Mesenteric fat pad (tissue), 1 donor: ENCODE measurements at regions not wholly inside any gene's neighbourhood (a gene's known extent, or its start where the extent isn't known, plus 50 kb on each side); places are given as distances from the start of the nearest gene placed in this dataset.

ENCODE experiments used
- DNase-seq: peaks from one replicate; pipeline ENCODE4 v3.0.0-alpha.2; 2020; ENCODE audit warnings: low spot score
- donor health status: DM: yes; HTN: yes; CAD: no.

DNA sequence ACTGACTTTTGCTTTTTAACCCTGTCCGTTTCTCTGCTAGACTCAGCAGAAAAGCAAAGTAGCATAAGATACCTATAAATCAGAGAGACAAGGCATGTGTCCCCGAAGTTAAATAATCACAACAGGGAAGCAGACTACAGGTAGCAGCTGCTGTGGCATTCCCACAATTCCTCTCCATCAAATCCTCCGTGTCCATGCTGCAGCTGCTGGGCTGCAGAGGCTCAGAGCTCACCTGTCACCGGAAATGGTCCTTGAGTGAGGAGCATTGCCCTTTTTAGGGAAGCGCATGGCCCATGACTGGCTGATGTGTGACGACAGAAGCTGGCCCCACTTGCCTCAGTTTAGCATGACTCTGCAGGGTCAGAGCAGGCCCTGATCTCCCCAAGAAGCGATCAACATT lies 125.0 kb downstream of the MSX2 start:
- DNase-seq, result no peak

DNA sequence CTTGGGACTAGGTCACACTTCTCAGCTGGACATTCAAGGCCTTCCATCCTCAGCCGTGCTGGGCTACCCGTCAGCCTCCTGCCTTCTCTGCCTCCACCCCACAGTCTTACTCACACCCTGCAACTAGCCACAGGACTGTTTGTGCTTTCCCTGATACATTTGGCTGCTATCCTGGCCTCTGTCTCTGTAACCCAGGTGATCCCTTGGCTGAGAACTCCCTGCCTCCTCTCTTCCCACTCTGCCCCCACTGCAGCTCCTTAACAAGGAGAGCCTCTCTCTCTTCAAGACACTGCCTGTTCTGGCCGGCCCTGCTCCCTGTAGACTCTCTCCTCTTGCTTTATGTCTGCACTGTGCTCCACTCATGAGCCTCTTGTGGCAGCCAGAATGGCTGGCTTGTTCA lies 120.6 kb downstream of the MSX2 start:
- no peak for DNase-seq

DNA sequence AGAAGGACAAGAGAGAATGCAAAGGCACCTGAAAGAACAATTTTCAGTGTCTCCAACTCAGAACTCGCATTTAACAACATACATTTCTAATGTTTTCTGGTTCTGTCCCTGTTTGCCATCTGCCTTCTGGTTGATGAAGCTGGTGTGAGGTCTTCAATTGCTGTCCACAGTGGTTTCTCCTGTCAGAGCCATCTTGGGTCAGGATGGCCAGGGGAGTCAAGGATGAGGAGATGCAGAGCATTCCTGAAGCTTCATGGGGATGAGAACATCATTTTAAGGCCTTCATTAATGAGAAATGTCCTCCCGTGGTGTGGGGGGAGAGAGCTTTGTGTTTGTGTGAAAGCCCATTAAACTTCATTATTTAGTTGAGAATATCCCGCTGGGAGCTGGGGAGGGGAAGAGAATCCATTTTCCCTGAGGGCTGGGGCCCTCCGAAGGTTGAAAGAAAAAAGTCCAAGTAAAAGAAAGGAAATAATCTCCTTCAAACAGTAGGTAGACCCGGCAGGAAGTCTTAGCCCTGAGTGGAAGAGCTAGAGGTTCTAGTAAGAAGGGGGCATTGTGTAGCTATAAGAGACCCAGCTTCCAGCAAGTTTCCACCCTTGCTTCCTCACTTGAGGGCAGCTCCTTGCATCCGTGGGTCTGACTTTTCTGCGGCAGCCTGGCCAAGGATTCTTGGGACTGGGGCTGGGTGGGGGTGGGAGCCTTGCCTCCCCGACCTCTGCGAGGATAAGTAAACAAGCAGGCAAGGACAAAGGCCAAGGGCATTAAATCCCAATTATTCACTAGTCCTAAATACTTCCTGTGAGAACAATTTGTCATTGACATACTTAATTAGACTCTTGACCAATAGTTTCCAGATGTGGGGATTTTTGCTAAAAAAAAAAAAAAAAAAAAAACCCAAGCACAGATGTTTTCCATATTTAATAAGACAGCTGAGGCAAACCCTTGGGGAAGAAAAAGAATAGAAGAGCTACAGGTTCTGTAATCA lies 119.2 kb downstream of the MSX2 start:
- no peak for DNase-seq

DNA sequence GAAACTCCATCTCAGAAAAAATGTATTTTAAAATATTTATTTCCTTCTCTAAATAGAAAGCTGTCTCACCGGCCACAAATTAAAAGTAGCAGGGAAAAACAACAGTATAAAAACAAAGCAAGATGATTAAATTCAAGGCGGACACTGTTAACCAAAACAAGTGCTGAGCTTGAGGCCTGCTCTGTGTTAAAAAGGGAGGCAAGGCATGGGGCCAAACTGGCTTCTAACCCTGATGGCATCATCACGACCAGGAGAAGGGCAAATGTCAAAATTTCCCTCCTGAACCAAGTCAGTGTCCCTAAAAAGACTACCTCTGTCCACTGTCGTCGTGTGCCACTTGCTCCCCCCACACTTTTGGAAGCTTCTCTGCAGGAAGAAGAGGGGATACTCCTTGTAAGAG lies 116.1 kb downstream of the MSX2 start:
- DNase-seq, result no peak

GRCh38 chr5:174839196-174839595 lies 114.8 kb downstream of the MSX2 start:
- DNase-seq, result no peak

DNA sequence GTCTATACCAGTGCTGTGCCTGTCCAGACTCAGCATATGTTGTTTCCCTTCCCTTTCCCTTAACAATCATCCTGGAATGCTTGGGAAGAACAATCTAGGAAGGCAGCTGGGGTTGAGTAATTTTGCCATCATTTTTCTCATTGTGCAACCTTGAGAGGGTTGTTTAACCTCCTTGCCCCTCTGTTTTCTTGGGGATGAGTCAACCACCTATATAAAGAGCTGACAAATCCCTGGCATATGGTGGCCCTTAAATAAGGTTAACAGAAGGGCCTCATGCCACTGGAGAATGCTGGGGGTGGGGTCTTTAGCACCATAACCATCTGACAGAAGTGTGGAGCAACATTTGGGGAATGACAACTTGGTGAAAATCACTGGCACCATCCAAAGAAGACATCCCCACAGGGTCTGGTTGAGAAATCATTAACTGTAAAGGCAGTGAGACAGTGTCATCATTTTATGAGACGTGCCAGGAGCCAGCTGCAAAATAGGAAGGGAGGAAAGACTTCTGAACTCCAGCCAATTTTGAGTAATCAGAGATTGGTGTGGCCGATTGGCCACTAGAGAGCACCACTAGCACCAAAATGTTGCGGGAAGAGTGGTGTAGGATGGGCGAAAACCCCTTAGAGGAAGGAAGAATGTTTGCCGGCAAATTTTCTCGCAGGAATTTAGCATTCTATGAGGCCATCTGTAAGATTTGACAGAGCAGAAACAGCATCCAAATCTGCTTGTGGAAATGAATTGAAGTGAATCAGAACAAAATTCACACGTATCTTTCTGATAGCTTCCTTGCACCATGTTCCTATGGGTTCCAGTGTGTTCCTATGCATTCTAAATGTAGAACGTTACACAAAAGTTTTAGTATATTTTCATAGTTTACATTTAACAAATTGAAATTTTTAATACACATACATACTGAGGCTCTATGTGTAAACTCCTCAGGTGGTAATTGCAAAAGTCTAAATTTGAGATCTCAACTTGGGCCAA lies 113.8 kb downstream of the MSX2 start:
- DNase-seq, result no peak

DNA sequence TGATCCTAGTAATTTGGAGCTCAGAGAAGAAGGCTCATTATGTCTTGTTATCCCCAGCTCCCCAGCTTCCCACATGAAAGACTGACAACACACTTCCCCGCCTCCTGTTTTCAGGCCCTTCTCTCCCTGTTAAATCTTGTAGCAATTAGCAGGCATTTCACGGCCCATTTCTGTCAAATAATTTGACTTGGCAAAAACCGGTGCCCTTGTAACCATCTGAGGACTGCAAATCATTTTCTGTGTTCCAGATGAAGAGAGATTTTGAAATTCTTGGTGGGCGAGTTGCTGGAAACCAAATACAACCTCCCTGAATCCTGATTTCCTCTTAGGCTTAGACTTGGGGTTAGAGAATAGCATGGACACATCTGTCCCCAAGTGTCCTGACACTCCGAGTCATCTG lies 109.7 kb downstream of the MSX2 start:
- no peak for DNase-seq

DNA sequence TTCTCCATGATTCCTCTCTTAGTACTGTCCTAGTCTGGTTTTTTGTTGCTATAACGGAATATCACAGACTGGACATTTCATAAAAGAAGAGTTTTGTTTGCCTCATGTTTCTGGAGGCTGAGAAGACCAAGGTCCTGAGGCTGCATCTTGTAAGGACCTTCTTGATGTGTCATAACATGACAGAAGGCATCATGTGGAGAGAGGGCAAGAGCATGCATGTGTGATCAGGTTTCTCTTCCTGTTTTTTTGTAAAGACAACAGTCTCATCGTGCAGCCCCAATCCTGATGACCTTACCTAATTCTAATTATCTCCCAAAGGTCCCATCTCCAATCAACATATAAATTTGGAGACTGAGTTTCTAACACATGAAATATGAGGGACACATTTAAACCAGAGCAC lies 108.4 kb downstream of the MSX2 start:
- DNase-seq, result no peak

DNA sequence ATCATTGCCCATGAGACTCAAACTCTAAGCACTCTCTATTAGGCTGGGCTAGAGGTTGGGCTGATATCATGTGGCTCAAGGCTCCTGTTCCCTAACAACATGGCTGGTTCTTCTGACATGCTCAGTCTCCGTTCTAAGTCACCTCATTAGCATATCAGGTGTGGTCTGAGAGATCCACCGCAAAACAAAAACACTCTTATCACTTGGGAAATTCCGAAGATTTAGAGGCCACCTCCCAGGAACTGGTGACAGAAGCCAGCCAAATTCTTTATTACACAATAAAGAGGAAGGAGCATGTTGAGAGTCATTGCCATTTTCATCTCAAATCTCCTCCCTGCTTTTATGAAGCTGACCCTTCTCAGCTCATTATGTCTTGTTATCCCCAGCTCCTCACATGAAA lies 107.6 kb downstream of the MSX2 start:
- DNase-seq, result no peak

GRCh38 chr5:174831031-174831660 lies 106.8 kb downstream of the MSX2 start:
- no peak for DNase-seq

- DNase-seq, result no peak
These were observed 105.1 kb downstream of the MSX2 start for GRCh38 chr5:174829511-174829864.

DNA sequence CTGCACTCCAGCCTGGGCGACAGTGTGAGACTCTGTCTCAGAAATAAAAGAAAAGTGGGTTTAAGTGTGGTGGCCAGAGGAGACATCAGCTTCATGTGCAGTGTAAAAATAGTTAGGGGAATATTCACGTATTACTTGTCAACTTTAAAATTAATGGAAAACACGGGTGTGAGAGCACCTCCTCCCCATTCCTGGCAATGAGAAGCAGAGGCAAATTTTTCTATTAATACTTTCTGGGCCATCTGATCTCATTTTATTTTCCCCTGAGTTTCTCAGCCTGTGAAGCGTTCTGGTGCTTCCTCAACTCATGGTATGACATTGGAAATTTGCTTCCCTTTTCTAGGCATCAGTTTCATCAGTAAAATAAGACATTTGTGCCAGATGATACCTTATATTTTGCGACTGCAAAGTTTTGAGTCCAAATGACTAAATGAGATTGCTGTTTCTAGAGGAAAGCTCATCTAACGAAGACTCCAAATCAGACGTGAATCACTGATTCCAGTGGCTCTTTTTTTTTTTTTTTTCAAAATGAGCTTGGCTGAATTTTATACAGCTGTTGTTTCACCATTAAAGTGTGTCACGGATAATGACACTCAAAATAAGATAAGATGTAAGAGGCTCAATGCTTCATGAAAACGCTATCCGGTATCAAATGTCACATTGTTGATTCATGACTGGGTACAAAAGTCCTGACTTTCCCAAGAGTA lies 104.6 kb downstream of the MSX2 start:
- DNase-seq, result no peak

GRCh38 chr5:174827558-174827957 lies 103.2 kb downstream of the MSX2 start:
- no peak for DNase-seq

GRCh38 chr5:174825587-174825986 lies 101.2 kb downstream of the MSX2 start:
- DNase-seq, result no peak

GRCh38 chr5:174818430-174818829 lies 94.0 kb downstream of the MSX2 start:
- DNase-seq, result no peak

- no peak for DNase-seq
These were observed 93.2 kb downstream of the MSX2 start for GRCh38 chr5:174817610-174818009.

DNA sequence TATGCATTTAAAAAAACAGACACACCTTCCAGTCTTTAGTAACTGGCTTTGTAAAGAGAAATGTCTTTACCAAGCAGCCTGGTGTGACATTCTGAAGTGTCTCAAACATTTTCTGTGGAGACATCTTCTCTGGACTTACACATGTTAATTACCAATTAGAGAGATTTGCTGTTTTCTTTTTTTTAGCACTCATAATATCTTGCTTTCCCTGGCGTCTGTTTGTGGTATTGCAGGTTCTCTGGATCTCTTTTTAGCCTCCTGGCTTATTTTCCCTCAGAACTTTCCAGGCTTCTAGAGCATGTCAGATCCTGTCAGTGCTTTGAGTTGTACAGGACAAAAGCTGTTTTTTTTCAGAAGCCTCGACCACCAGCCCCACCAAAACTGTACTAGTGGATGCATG lies 92.5 kb downstream of the MSX2 start:
- no peak for DNase-seq

GRCh38 chr5:174811438-174811837 lies 87.1 kb downstream of the MSX2 start:
- no peak for DNase-seq

DNA sequence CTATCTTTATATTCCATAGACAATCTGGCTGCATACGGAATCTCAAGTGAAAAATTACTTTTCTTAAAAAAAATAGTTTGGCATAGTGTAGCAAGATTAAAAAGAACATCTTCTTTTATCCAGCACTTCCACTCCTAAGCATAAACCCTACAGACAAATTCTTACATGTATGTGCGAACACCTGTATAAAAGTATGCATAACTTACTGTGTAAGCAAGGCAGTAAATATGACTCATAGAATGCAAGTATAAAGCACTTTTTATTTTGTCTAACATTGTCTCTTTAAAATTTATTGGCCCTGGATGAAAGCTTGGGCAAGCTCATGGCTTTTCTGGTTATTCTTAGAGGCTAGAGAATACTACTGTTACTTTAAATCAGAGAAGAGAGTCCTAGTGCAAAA lies 86.4 kb downstream of the MSX2 start:
- DNase-seq, result no peak

DNA sequence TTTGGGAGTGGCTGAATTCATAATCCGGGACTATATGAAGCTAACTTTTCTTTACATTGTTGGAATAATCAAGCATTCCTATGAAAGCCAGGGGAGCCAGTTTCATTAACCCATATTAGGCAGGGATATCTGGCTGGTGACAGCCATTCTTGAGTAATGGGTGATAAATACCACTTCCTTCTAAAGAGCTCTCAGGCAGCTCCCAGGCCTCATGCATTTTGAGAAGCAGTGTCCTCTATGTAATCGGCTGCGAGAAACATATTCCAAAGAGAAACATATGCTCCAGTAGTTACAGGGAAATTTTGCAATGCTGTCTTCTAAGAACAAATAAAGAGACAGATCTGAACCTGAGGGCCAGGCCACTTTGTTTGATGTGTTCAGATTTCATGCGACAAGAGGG lies 83.1 kb downstream of the MSX2 start:
- DNase-seq, result no peak

DNA sequence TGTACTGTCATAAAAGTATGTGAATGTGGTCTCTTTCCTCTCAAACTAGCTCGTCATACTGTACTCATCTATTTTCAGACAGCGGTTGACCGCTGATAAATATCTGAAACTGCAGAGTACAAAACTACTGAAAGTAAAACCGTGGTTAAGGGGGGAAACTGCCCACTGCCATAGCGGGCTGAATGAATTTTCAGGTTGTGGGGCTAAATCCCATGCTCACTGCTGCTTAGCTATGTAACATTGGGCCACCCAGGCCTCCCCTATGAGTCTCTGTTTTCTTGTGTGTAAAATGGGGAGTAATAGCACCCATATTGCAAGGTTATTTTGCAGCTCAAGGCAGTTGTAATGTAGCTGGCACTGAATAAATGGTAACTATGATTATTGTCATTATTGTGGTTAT lies 82.3 kb downstream of the MSX2 start:
- no peak for DNase-seq
